Endothelial cell (in vitro differentiated cells): ENCODE measurements at regions not wholly inside any gene's neighbourhood (a gene's known extent, or its start where the extent isn't known, plus 50 kb on each side); places are given as distances from the start of the nearest gene placed in this dataset.

Experiments
- DNase-seq: peaks from one replicate; pipeline ENCODE4 v3.0.0; 2021; ENCODE audit warnings: low spot score
- H3K27ac Mint-ChIP-seq: one replicate; pipeline ENCODE4 v1.8.0; 2021; ENCODE audit warnings: mixed read lengths, inconsistent platforms; ENCODE audit not compliant: unreplicated experiment
- H3K27me3 Mint-ChIP-seq: one replicate; pipeline ENCODE4 v1.8.0; 2021; ENCODE audit warnings: mild to moderate bottlenecking, moderate library complexity, mixed read lengths, inconsistent platforms; ENCODE audit not compliant: unreplicated experiment
- H3K36me3 Mint-ChIP-seq: one replicate; pipeline ENCODE4 v1.8.0; 2021; ENCODE audit warnings: mild to moderate bottlenecking, low read depth, mixed read lengths, inconsistent platforms; ENCODE audit not compliant: unreplicated experiment
- H3K4me1 Mint-ChIP-seq: one replicate; pipeline ENCODE4 v1.8.0; 2021; ENCODE audit warnings: mild to moderate bottlenecking, mixed read lengths, inconsistent platforms; ENCODE audit not compliant: unreplicated experiment
- H3K4me3 Mint-ChIP-seq: one replicate; pipeline ENCODE4 v1.8.0; 2021; ENCODE audit warnings: mild to moderate bottlenecking, mixed read lengths, inconsistent platforms; ENCODE audit not compliant: unreplicated experiment
- H3K9me3 Mint-ChIP-seq: one replicate; pipeline ENCODE4 v1.8.0; 2021; ENCODE audit warnings: mixed read lengths, inconsistent platforms; ENCODE audit not compliant: unreplicated experiment
- CTCF ChIP-seq: fragments of 200-600 bp; sonication (generic); IDR thresholded peaks from one replicate; pipeline ENCODE4 v1.5.0; 2021; ENCODE audit warnings: antibody characterized with exemption; ENCODE audit not compliant: unreplicated experiment

GRCh38 chr15:39180483-39180933, 400.4 kb upstream of the THBS1 start:
- no peaks in the 10 kb centered on the region for H3K9me3 Mint-ChIP-seq
- TF ChIP-seq CTCF, result no peak

GRCh38 chr15:39181056-39181747, 399.7 kb upstream of the THBS1 start:
- Mint-ChIP-seq H3K36me3 (no peaks in the 10 kb centered on the region), H3K27me3 (no peaks in the 10 kb centered on the region), H3K27ac (no peak overlapping the region), H3K4me3 (no peak overlapping the region), H3K4me1 (peaks cover 5% of the 10 kb centered on the region), H3K9me3 (no peaks in the 10 kb centered on the region)
- DNase-seq, result no peak
- TF ChIP-seq CTCF, result no peak

More at GRCh38 chr15:39180483-39180933, 400.4 kb upstream of the THBS1 start:
- no peak overlapping the region for H3K4me3 Mint-ChIP-seq
- no peaks in the 10 kb centered on the region for H3K36me3 Mint-ChIP-seq
- H3K27ac Mint-ChIP-seq, result no peak overlapping the region
- H3K27me3 Mint-ChIP-seq, result no peaks in the 10 kb centered on the region
- H3K4me1 Mint-ChIP-seq, result peaks cover 5% of the 10 kb centered on the region
- DNase-seq, result no peak

GRCh38 chr15:39181940-39182339, 398.9 kb upstream of the THBS1 start:
- H3K4me3 Mint-ChIP-seq, result no peak overlapping the region
- TF ChIP-seq CTCF, result no peak
- H3K27ac Mint-ChIP-seq, result no peak overlapping the region
- H3K9me3 Mint-ChIP-seq, result no peaks in the 10 kb centered on the region
- no peaks in the 10 kb centered on the region for H3K27me3 Mint-ChIP-seq
- H3K36me3 Mint-ChIP-seq, result no peaks in the 10 kb centered on the region
- peaks cover 5% of the 10 kb centered on the region for H3K4me1 Mint-ChIP-seq
- DNase-seq, result no peak

- Mint-ChIP-seq H3K9me3 (no peaks in the 10 kb centered on the region), H3K4me3 (no peak overlapping the region), H3K27me3 (no peaks in the 10 kb centered on the region), H3K4me1 (peaks cover 5% of the 10 kb centered on the region), H3K27ac (no peak overlapping the region), H3K36me3 (no peaks in the 10 kb centered on the region)
- TF ChIP-seq CTCF, result no peak
- DNase-seq, result no peak
These were observed 397.6 kb upstream of the THBS1 start for GRCh38 chr15:39183164-39183881.

GRCh38 chr15:39184701-39185390, 396.0 kb upstream of the THBS1 start:
- no peaks in the 10 kb centered on the region for H3K36me3 Mint-ChIP-seq
- DNase-seq, result no peak
- H3K4me3 Mint-ChIP-seq, result no peak overlapping the region
- no peak overlapping the region for H3K27ac Mint-ChIP-seq
- no peak for TF ChIP-seq CTCF
- no peaks in the 10 kb centered on the region for H3K9me3 Mint-ChIP-seq
- no peaks in the 10 kb centered on the region for H3K27me3 Mint-ChIP-seq
- peaks cover 5% of the 10 kb centered on the region for H3K4me1 Mint-ChIP-seq
